ENCODE measurements at regions not wholly inside any gene's neighbourhood (a gene's known extent, or its start where the extent isn't known, plus 50 kb on each side); places are given as distances from the start of the nearest gene placed in this dataset.

GRCh38 chr5:143550986-143551630 lies 147.6 kb upstream of the NR3C1 start:
- no peak for TF ChIP-seq ZNF331 (CRISPR knock-in tag; IDR thresholded peaks at IDR 0.05)
- TF ChIP-seq EZH2 (conservative IDR thresholded peaks at IDR 0.05; ENCODE audit: low read depth, low read length): no peak
- no peak for TF ChIP-seq ATF1 (CRISPR knock-in tag; IDR thresholded peaks at IDR 0.05)
- no peak for TF ChIP-seq ZBTB7A (CRISPR knock-in tag; IDR thresholded peaks at IDR 0.05)
- no peak for TF ChIP-seq CTCF (CRISPR knock-in tag; IDR thresholded peaks at IDR 0.05)
- TF ChIP-seq GZF1 (CRISPR knock-in tag; IDR thresholded peaks at IDR 0.05): no peak
- TF ChIP-seq JUN (CRISPR knock-in tag; IDR thresholded peaks at IDR 0.05): no peak
- TF ChIP-seq CREM (IDR thresholded peaks at IDR 0.05): no peak
- no peak for TF ChIP-seq CREM (CRISPR knock-in tag; IDR thresholded peaks at IDR 0.05)

Measured in HepG2 (cell line).